ENCODE measurements at regions not wholly inside any gene's neighbourhood (a gene's known extent, or its start where the extent isn't known, plus 50 kb on each side); places are given as distances from the start of the nearest gene placed in this dataset.
A peak's percentile ranks its signal among the peaks of the same experiment; 100 is the strongest.

DNA sequence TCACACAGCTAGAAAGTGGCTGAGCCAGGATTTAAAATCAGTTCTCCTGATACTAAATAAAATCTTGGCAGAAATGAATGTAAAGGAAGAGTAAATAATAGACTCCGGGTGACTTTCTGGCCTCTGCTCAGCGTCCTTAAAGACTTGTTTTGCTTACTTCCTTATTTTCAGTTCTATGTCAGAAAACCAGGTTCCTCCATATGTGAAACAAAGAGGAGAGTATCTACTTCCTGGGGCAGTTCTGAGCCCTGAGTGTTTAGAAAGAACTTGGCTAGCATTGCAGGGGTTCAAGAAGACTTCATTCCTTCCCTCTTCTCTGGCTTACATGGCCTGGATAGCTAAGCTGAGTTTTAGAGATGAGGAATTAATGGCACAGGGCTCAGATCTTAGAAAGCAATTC lies 222.8 kb upstream of the TLE3 start:
- no peak for DNase-seq

DNA sequence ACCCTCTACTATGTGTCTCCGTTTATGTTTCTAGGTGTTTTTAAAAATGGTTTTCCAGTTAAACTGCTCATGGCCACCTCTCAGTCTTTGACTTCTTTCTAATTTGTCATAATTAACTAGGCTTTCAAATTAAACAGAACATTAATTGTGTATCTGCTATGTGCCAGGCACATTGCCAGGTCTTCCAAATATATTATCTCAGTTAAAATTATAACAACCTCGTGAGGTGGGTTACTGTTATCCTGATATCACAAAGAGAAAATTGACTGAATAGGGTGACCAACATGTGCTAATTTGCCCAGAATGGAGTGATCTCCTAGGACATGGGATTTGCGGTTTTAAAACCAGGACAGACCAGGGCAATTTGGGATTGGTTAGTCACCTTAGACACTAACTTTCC lies 222.4 kb upstream of the TLE3 start:
- no peak for DNase-seq

DNA sequence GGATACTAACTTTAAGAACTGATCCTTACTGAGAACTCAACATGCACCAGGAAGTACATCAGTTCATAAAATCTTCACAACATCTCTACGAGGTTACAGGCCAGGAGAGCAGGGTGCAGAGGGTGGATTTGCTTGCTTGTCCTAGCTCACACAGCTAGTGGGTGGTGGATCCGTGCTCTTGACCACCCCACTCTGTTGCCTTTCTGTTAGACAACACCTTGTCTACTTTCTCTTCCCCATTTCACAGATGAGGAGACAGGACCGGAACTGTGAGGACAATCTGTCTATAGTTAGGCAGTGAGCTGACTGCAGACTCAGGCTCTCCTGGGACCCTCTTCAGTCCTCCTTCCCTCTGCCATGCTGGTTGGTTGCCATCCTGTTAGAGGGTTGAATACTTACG lies 221.7 kb upstream of the TLE3 start:
- no peak for DNase-seq

DNA sequence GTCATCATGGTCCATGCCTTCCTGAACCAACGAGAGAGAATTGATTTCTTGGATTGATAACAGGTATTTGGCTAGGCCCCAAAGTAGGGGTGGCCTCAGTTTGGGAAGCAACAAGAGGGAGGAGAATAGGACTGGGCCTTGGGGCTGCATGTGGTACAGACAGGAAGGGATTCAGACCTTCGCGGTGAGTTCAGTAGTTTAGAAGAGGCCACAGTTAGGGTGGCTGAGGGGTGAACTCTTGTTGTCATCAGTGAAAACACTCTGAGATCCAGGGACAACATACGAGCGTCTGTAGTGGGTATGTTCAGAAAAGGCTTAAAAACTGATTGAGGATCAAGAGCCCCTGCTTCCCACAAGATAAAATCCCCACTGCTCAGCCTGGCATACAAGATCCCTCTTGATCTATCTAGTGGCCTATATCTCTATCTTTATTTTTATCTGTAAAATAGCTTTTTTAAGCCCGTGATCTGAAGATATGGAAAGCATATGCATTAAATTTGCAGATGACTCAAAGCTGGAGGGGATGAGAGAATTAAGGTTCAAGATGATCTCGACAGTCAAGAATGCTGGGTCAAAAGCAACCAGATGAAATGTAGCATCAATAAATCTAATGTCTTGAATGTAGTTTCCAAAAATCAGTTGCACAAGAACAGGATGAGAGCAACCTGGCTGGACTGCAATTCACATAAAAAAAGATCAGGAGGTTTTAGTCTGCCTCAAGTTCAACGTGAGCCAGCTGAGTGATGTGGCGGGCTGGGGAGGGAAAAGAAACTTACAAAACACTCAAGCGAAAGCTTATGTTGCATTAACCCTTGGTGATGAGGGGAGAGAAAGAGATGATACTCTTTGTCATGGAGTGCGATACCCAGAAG lies 221.1 kb upstream of the TLE3 start:
- DNase-seq: peak; percentile 78

DNA sequence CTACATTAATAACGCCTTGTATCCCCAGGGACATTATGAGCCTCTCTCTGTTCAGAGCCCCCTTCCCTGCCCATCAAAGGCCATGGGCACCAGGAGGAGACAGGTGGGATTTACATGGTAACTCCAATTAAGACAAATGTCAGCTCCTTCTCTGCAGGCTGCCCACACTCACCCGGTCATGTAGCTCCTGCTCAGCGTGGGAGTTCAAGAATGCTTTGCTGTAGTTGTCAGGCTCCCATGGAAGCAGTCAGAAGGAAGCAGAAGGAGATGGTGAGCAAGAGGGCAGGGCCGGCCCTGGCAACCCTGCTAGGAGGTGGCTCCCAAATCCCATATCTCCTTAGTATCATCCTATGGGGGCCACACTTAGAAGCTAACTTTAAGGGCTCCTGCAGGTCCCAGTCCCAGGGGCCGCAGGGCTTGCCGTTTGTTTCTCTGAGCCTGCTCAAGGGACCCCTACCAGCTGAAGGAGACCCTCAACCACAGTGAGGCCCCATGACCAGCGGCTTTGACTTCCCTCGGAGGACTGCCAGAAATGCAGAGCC lies 218.4 kb upstream of the TLE3 start:
- DNase-seq: no peak

DNA sequence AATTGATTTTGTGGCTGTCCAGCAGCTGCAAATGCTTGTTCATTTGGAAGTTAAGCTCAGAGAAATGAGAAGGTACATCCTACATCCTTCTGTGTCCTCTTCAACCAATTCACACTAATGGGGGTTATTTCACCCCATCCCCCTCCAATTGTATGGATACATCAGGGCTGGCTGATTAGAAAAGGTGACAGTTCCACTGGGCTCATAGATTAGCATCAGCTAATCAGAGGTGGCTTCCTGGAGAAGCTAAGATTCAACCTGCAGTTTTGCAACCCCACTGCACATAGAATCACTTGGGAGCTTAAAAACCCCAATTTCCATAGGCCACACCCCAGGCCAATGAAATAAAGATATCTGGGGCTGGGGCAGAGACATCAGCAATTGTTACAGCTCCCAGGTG lies 217.7 kb upstream of the TLE3 start:
- no peak for DNase-seq

DNA sequence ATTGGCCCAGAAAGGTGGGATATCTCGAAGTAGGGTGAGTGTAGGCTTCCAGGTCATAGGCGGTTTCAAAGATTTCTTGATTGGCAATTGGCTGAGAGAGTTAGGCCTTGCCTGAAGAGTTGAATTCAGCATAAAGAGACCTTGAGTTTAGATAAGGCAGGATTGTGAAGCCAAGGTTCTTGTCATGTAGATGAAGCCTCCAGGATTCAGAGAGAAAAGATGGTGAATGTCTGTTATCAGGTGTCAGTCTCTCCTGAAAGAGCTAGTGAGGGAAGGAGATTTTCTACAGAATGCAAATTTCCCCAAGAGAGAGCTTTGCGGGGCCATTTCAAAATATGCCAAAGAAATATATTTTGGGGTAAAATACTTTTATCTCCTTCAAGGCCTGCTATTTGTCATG lies 217.0 kb upstream of the TLE3 start:
- DNase-seq: no peak

DNA sequence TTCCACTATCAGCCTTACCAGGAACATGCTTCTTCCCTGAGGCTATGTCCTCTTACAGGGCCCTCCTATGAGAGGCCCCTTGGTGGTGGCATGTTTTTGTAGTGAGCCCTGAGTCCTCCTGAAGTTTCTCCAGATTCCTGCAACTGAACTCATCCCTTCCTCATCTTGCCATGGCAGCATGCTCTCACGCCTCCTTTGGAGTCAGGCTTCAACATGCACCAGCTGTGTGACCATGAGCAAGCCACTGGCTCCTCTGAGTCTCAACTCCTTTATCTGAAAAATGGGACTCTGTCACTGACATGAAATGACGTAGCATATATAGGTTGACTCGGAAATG lies 216.3 kb upstream of the TLE3 start:
- no peak for DNase-seq

DNA sequence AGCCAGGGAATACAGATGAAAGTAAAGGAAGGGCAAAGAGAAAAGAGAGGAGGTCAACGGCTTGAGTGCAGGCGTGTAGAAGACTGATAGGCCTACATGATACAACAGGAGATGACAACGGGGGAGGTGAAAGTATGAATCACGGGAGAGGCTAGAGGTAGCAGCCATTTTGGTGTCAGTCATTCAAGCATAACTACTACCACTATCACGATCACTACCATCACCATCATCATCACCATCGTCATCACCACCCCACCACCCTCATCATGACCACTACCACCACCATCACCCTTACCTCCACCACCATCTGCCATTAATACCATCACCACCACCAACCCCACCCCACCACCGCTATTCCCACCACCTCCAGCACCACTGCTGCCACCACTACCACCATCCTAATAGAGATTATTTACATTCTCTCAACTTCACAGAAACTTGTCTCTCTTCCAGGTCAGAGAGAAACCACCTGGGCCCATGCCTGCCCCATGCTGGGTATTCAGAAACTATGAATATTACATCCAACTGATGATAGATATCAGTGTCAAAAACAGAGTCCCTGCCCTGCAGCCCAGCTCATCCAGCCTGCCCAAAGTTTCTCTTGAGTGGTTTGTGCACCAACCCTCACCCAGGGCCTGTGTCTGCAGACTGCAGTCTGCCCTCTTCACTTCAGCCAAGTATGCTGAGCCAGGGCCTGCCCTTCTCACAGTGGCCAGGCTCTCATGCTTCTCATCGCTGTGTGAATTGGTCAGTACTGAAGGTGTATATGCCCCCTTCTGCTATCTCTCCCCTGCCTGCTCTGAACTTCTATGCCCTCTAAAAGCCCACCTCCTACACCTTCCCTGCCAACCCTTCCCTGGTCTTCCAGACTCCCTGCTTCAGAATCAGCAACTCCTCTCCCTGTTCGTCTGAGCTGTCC lies 215.6 kb upstream of the TLE3 start:
- DNase-seq: no peak

DNA sequence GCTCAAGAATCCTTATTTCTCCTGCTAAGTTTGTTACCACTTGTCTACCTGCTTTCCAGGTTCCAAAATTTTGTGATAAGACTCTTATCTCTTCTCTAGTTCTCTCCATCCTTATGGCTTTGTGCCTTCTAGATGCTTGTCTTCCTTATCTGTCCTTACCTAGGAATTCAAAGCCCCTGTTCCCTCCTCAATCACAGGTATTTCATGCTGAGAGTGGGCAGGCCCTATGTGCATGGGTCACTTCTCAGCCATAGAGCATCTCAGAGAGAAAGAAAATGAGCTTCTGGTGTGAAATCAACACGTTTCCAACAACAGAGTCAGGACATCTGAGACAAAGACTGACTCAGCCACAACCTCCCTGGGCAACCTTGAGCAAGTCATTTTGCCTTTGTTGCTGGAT lies 214.1 kb upstream of the TLE3 start:
- DNase-seq: no peak

DNA sequence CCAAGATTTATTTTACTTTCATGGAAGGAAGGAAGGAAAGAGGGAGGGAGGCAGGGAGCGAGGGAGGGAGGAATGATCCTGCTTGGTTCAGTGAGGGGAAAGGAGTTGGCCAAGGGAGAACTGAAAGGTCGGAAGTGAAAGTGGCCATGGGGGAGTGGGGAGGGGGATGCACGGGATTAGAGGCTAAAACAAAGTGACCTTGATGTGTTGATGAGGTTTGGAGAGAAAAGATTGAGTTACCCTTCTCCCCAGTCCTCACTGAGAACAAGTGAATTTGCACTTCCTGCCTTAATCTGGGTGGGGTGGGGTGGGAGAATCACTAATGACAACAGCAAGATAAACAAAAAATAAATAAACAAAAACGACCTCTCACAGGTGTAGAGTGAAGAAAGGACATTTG lies 212.0 kb upstream of the TLE3 start:
- no peak for DNase-seq

DNA sequence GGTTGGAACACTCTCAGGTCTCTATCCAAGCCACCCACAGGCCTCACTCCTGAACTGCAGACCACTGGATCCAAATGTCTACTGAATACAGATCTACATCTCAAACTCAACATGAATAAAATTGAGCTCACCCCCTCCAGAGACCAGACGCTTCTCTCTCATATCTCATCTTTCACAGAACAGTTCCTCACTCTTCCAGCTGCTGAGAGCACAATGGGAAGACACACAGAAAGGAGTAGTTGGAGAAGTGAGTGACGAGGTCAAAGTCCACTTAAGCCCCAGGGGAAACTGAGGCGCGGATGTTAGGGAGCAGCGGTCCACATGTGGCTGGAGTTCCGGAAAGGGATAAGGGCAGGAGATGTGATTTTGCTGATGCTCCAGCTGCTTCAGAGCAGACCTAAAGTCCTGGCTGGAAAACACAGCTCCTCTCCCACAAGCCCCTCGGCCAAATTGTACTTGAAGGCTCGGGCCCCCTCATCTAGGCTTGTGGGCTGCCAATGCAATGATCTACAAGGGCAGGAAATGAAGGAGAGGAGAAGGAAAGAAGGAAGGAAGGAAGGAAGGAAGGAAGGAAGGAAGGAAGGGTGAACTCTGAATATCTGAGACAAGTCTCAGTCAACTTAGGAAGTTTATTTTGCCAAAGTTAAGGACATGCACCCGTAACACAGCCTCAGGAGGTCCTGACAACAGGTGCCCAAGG lies 211.2 kb upstream of the TLE3 start:
- no peak for DNase-seq

DNA sequence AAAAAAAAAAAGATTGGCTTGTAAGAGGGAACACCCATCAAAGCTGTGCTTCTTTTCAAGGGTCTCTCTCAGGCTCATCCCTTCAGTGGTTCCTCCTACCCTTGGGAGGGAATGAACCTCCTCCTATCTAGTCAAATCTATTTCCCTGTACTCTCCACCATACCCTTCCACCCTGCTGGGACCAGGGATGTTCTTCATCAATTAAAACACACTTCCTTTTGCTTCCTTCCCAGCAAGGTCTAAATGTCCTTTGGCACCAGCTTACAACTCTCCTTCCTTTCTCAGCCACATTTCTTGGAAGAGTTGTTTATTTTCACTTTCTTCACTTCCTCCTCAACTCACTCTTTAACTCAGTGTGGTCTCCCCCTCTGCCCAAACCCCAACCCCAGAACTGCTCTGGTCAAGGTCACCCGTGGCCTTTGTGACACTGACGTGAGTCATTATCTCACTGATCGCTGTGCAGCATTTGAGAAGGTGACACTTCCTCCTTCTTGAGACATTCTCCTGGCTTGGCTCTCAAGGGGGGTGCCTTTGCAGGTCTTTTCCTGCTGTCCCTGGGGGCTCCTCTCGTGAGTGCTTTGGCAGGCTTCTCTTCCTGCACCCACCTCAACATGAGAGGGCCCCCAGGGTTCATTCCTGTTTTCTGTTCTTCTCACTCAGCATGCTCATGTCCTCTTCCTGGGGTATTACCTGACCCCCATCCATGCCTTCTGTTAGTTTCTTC lies 210.5 kb upstream of the TLE3 start:
- DNase-seq: no peak

DNA sequence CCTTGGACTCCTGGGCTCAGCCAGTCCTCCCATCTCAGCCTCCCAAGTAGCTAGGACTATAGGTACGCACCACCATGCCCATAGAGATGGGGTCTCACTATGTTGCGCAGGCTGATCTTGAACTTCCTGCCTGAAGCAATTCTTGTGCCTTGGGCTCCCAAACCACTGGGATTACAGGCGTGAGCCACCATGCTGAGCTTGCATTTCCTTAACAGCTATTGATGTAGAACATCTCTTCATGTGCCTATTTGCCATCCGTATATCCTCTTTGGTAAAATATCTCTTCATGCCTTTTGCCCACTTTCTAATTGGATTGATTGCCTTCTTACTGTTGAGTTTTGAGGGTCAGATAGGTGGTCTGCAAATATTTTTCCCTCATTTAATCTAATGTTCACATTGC lies 208.9 kb upstream of the TLE3 start:
- no peak for DNase-seq

DNA sequence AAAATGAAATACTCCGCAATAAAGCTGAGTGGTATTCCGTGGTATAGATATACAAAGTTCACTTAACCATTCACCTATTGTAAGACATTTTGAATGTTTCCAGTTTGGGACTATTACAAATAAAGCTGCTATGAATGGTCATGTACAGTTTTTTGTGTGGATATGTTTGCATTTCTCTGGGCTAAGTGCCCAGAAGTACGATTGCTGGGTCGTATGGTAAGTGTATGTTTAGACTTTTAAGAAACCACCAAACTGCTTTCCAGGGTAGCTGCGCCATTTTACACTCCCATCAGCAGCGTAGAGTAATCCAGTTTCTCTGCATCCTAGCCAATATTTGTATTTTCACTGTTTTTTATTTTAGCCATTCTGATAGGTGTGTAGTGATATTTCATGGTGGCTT lies 208.4 kb upstream of the TLE3 start:
- no peak for DNase-seq

DNA sequence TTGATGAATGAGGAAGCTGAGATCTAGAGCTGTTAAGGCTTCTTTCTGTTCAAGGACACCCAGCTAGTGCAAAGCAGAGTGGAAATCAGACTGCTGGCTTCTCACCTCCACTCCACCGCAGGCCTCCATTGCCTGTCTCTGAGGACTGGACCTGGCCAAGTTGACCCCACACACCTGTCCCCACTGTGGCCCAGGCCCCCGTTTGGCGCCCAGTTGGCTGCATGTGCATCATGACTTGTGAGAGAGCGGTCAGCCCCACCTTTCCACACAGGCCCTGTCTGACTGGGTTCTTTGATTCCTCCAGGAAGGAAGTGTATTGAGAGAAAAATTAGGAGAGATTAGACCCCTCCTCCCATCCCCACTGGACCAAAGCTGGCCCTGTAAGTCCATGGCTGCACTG lies 206.3 kb upstream of the TLE3 start:
- DNase-seq: no peak

DNA sequence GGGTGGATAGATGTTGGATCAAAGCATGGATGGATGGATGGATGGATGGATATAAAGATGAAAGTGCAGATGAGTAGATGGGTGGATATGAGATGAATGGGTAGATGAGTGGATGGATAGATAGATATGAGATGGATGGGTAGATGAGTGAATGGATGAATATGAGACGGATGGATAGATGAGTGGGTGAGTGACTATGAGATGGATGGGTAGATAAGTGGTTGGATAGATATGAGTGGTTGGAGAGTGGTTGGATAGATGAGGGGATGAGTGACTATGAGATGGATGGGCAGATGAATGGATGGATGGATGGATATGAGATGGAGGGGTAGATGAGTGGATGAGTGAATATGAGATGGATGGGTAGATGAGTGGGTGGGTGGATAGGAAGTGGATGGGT lies 204.6 kb upstream of the TLE3 start:
- no peak for DNase-seq

DNA sequence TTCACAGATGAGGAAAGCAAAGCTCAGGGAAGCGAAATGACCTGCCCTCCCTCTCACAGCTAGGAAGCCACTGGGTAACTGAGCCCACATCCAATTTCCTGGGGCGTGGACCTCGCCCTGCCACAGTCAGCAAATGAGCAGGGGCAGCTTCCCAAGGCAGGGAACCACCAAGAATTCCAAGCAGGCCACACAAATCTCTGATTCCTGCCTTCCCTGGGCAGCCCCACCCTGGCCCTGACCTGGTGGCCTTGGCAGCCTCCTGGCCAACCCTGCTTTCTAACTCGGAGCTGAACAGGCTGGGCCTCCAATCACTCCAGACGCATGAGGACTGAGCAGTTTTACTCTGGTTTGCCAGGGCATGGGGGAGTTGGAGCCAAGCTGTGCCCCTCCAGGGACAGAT lies 203.7 kb upstream of the TLE3 start:
- no peak for DNase-seq

DNA sequence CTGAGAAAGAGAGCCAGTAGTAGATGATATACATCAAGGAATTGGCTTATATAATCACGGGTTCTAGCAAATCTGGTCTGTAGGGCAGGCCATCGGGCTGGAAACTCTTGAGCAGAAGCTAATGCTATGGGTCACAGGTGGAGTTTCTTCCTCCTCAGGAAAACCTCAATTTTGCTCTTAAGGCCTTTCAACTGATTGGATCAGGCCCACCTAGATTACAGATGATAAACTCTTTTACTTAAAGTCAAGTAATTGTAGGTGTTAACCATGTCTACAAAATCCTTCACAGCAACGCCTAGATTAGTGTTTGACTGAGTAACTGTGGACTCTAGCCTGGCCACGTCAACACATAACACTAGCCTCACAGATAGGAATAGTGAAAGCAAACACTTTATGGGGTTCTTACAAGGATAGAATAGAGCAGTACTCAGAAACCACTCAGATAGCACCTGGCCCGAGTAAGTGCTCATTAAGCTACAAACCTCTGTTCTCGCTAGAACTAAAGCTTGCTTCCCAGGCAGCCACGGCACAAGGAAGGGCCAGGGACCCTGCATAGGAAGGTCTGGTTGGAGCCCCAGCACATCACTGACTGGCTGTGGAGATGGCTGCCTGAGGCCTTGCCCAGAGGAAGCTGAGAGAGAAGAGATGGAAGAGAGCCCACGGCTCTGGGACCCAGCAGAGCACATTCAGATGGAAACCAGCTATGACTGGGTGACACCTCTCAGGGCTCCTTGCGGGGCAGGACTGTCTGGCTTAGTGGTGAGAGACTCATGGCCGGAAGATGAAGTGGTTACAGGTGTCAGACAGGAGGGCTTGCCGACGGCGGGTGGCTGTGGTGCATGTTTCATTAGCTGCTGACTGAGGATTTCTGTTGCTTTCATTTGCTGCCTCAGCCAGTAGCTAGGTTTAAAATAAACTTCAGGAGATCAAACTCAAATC lies 202.5 kb upstream of the TLE3 start:
- DNase-seq: no peak

DNA sequence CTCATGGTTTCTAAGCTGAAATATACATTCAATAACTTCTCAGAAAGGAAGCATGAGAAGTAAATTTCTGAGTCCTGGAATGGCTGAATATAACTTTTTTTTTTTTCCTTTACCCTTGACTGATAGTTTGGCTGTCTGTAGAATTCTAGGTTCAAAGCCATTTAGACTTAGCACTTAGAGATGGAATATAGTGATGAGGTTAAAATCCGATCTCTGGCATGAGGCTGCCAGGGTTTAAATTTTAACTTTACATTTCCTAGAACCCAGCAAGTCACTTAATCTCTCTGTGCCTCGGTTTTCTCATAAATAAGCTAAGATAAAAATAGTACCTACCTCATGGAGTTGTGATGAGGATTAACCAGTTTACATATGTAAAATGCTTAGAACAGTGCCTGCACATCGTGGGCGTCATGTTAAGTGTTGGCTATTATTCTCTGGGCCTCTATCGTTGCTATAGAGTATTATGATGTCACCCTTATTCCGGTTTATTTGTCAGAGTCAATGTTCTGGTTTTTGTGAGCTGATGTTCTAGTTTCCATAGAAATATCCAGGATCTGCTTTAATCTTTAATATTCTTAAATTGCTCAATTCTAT lies 199.8 kb upstream of the TLE3 start:
- DNase-seq: no peak
